Stimulated activated CD8-positive, alpha-beta memory T cell treated with anti-CD3 and anti-CD28 coated beads, Interleukin-2, amount 100 ng/mL, for 48 hours (primary cell): ENCODE measurements at regions not wholly inside any gene's neighbourhood (a gene's known extent, or its start where the extent isn't known, plus 50 kb on each side); places are given as distances from the start of the nearest gene placed in this dataset.

Experiments
- DNase-seq, 2 donors: peaks; one replicate each; pipeline ENCODE4 v3.0.0-alpha.2; 2020; ENCODE audit warnings: low read depth in 2 of 2

DNA sequence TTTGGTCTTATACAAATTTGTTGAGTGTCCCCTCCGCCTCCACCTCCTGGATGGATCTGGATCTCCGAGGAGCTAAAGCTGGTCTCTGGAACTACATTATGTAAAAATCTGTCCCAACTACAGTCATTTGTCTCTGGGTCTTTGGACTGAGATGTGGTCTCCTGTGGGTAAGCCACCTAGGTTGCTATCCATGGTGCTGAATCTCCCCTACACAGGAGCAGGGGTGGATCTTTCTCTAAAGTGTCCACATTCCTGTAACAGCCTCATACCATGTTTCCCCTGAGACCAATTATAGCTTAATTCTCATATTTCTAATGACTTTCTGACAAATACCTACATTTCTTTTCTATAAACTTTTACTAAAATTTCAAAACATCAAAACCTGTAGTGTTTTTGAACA lies 625.8 kb downstream of the TAFA4 start:
- DNase-seq: no peak

GRCh38 chr3:68295457-68295856 lies 636.9 kb downstream of the TAFA4 start:
- no peak for DNase-seq

DNA sequence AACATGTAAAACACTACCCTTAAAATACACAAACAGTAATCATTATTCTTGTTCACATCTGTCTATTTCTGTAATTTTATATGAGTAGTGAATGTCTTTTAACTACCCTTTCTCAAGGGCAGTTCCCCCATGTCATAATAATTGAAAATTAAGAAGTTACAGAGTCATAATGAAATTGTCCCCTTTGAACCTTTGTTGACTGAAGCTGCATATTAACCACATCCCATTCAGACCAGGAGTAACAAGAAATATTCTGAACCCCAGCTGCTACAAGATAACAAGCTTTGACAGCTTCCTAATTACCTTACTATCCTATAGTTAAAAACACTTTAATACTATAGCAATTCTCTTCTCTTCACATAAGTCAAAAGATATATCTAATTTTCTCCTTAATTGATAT lies 635.9 kb upstream of the SUCLG2 start:
- no peak for DNase-seq

- DNase-seq: no peak
Observed at GRCh38 chr3:68288085-68288484, 633.7 kb upstream of the SUCLG2 start.

DNA sequence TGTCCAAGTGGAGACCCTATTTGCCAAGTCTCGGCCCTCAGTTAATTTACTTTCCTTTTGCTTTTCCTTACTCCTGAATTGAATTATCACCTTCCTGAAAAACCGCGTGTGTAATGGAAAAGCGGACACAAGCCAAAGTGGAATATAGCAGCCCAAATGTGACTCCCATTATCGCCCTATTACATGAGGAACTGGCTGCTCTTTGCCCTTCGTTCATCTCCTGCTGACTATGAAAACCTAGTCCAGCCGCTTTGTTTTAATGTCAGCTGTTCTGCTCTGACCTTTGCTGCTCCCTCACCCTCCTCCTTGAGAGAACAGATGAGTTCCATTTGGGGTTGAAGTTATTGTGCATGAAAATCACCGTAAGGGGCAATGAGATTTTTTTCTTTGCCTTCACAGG lies 632.7 kb upstream of the SUCLG2 start:
- no peak for DNase-seq

DNA sequence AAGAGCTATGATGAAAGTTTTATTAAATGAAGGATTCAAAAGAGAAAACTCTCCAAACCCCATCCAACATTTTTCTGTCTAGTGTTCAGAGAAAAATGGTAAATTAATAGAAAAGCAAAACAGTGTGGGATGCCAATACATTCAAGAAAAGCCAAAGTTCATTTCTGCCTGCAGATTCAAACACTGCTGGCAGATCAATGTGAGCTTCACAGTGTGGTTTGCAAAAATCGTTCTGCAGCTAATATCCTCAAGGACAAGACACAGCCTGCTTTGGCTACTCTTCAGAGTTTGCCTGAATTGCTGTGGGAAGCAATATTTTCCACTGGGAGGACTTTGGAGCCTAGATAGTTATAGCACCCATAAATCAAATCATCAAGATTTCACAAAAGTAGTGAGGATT lies 619.9 kb upstream of the SUCLG2 start:
- DNase-seq: no peak

DNA sequence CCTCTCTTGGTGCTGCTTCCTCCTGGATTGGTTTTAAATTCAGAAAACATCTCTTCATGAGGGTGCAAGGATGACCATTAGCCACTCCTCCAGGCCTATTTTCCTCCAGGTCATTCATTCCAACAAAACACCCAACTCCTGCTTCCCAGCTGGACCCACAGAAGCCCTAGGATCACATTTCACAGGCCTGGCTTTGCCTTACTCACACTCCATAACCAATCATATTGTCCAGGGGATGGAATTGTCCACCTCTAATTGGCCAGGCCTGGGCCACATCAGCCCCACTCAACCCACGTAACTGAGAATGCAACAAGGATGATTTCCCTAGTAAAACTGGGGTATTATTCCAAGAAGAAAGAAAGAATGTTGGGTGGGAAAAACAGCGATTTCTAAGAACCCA lies 616.7 kb upstream of the SUCLG2 start:
- DNase-seq: no peak

- no peak for DNase-seq
Observed at GRCh38 chr3:68256635-68257223, 602.3 kb upstream of the SUCLG2 start.

GRCh38 chr3:68249265-68249664 lies 594.9 kb upstream of the SUCLG2 start:
- no peak for DNase-seq

DNA sequence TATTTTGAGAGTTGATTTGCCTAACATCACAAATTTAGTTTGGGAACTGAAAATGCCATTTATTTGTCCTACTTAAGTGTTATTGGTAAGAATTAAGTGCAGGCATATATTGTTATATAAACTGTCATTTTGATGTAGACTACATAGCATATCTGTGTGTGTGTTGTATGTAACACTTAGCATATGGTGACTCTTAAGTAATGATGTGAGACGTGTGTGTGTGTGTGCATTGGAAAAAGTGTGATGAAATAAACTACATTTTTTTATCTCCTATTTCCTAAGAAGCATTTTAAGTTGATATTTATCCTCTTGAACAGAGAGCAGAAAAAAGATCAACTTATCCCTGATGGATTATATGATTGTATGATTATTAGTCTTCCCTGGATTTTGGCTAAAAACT lies 588.2 kb upstream of the SUCLG2 start:
- DNase-seq: no peak

GRCh38 chr3:68239542-68239941 lies 585.1 kb upstream of the SUCLG2 start:
- DNase-seq: no peak

GRCh38 chr3:68234076-68234780 lies 579.8 kb upstream of the SUCLG2 start:
- no peak for DNase-seq

- DNase-seq: no peak
Observed at GRCh38 chr3:68228856-68229255, 574.4 kb upstream of the SUCLG2 start.

DNA sequence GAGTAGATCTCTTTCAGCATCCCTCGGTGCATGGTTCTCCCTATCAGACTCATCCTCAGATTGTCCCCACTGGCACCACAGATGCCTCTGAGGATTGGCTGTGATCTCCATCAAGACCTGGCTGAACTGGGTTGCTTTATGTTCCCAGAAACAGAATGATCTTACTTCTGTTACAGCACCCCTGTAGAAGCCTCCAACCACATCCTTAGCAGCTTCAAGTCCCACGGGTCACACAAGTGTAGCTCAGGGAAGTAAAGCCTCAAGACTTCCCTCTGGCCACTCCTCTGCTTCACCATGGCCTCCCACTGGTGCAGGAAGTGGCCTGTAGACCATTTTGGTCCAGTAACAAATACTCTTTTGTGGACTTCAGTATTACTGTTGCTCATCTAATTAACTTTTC lies 566.4 kb upstream of the SUCLG2 start:
- DNase-seq: no peak

- no peak for DNase-seq
Observed at GRCh38 chr3:68211637-68212036, 557.2 kb upstream of the SUCLG2 start.

DNA sequence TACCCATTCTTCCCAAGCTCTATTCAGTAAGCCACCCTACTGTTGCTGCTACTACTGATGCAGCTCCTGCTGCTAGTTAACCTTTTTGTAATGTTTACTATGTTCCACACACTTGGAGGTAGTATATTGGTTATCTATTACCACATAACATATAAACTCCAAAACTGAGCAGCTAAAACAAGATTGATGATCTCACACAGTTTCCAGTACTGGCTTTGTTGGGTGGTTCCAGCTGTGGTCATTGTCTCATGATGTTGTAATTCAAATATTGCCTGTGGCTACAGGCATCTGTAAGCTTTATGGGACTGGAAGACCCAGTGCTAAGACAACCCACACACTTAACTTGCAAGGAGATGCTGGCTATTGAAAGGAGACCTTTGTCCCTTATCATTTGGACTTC lies 556.2 kb upstream of the SUCLG2 start:
- DNase-seq: no peak

GRCh38 chr3:68207327-68207726 lies 552.9 kb upstream of the SUCLG2 start:
- DNase-seq: no peak

GRCh38 chr3:68206524-68207117 lies 552.2 kb upstream of the SUCLG2 start:
- no peak for DNase-seq

GRCh38 chr3:68186733-68187132 lies 532.3 kb upstream of the SUCLG2 start:
- no peak for DNase-seq

DNA sequence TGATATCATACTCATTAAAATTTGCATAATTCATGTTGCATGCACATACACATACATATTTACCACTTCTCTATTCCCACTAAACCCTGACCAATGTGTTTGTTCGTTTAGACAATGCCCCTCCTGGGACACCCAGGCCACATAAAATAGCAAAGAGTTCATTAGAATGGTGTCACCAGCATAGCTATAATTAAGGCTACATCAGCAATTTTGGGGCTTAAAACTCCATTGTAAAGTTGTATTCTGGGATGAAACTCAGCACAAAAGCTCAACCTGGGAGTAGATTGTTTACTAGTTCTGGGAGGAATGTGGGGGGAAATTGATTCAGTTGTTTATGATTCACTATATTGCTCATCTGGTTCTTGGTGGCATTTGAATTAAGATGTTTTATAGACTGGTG lies 522.2 kb upstream of the SUCLG2 start:
- no peak for DNase-seq

- DNase-seq: no peak
Observed at GRCh38 chr3:68173012-68173634, 518.7 kb upstream of the SUCLG2 start.

GRCh38 chr3:68172039-68172438 lies 517.6 kb upstream of the SUCLG2 start:
- DNase-seq: no peak

- no peak for DNase-seq
Observed at GRCh38 chr3:68163968-68164367, 509.6 kb upstream of the SUCLG2 start.
